ENCODE measurements at regions not wholly inside any gene's neighbourhood (a gene's known extent, or its start where the extent isn't known, plus 50 kb on each side); places are given as distances from the start of the nearest gene placed in this dataset.

GRCh38 chr2:34414856-34415255, 815.8 kb upstream of the FAM98A start:
- TF ChIP-seq BACH1 (IDR thresholded peaks at IDR 0.05; ENCODE audit: low read length) (no peak), CTCF (IDR thresholded peaks at IDR 0.05; ENCODE audit: control extremely low read depth in 1 of 3, insufficient read depth in 1 of 3, low read depth in 1 of 3, low read length in 3 of 3) (no peak), POLR2A (IDR thresholded peaks at IDR 0.05; ENCODE audit: control extremely low read depth in 1 of 2, low read depth in 2 of 2, low read length in 2 of 2) (no peak), CREB1 (IDR thresholded peaks at IDR 0.05) (no peak), SIN3A (conservative IDR thresholded peaks at IDR 0.05 in 1 of 2, IDR thresholded peaks at IDR 0.05 in 1 of 2; ENCODE audit: low read depth in 1 of 2, low read length in 2 of 2) (no peak), EZH2 (IDR thresholded peaks at IDR 0.05; ENCODE audit: low read depth, low read length, severe bottlenecking) (no peak), ATF3 (IDR thresholded peaks at IDR 0.05; ENCODE audit: insufficient read depth, low read depth, low read length) (no peak), RFX5 (IDR thresholded peaks at IDR 0.05; ENCODE audit: borderline replicate concordance, low read depth, low read length) (no peak), JUN (IDR thresholded peaks at IDR 0.05; ENCODE audit: low read depth, low read length) (no peak), SP4 (IDR thresholded peaks at IDR 0.05; ENCODE audit: low read length) (no peak), RNF2 (IDR thresholded peaks at IDR 0.05; ENCODE audit: borderline replicate concordance, low read depth, low read length, missing control alignments, poor library complexity, severe bottlenecking) (no peak)

All from H1 (cell line).